HG03520 (cell line): ENCODE measurements at regions not wholly inside any gene's neighbourhood (a gene's known extent, or its start where the extent isn't known, plus 50 kb on each side); places are given as distances from the start of the nearest gene placed in this dataset.

Source experiments
- ATAC-seq: cut with Tn5 transposase; IDR thresholded peaks from one replicate; pipeline ENCODE4 v1.9.1; 2021; ENCODE audit warnings: mild to moderate bottlenecking, moderate library complexity; ENCODE audit not compliant: unreplicated experiment

- ATAC-seq: no peak
Observed at GRCh38 chr18:78770139-78770822, 209.3 kb upstream of the SALL3 start.

GRCh38 chr18:78770823-78771139 is 208.8 kb upstream of the SALL3 start:
- no peak for ATAC-seq

GRCh38 chr18:78771496-78772359 is 207.9 kb upstream of the SALL3 start:
- no peak for ATAC-seq

- no peak for ATAC-seq
Observed at GRCh38 chr18:78772360-78773302, 207.0 kb upstream of the SALL3 start.

GRCh38 chr18:78773303-78773755 is 206.3 kb upstream of the SALL3 start:
- no peak for ATAC-seq

GRCh38 chr18:78773819-78774218 is 205.8 kb upstream of the SALL3 start:
- ATAC-seq: no peak

- ATAC-seq: no peak
Observed at GRCh38 chr18:78774741-78775141, 204.9 kb upstream of the SALL3 start.

GRCh38 chr18:78776151-78776550 is 203.5 kb upstream of the SALL3 start:
- ATAC-seq: no peak

GRCh38 chr18:78776706-78777285 is 202.8 kb upstream of the SALL3 start:
- no peak for ATAC-seq

GRCh38 chr18:78777992-78778391 is 201.6 kb upstream of the SALL3 start:
- ATAC-seq: no peak

- ATAC-seq: no peak
Observed at GRCh38 chr18:78778651-78779050, 201.0 kb upstream of the SALL3 start.

GRCh38 chr18:78779996-78780718 is 199.5 kb upstream of the SALL3 start:
- ATAC-seq: no peak

- no peak for ATAC-seq
Observed at GRCh38 chr18:78780719-78781600, 198.7 kb upstream of the SALL3 start.

GRCh38 chr18:78781601-78781960 is 198.0 kb upstream of the SALL3 start:
- ATAC-seq: no peak

- no peak for ATAC-seq
Observed at GRCh38 chr18:78782951-78783563, 196.6 kb upstream of the SALL3 start.

- no peak for ATAC-seq
Observed at GRCh38 chr18:78783564-78783960, 196.1 kb upstream of the SALL3 start.

GRCh38 chr18:78784861-78785260 is 194.8 kb upstream of the SALL3 start:
- no peak for ATAC-seq

GRCh38 chr18:78785706-78786105 is 193.9 kb upstream of the SALL3 start:
- no peak for ATAC-seq

- ATAC-seq: no peak
Observed at GRCh38 chr18:78786776-78787175, 192.8 kb upstream of the SALL3 start.
